OCI-LY7 (cell line): ENCODE measurements at regions not wholly inside any gene's neighbourhood (a gene's known extent, or its start where the extent isn't known, plus 50 kb on each side); places are given as distances from the start of the nearest gene placed in this dataset.

Source experiments
- BruUV-seq: library from RNA; stranded (reverse); fragments of 400-500 nt; replicated peaks from 2 replicates; lab custom pipeline; 2021; lab: Mats Ljungman, UMichigan
- CTCF ChIA-PET: fragments of 300-600 bp; sonication (Branson Sonifier 250); formaldehyde crosslinking; loops from one replicate; lab custom pipeline; 2022; ENCODE audit warnings: antibody characterized with exemption; ENCODE audit not compliant: unreplicated experiment; lab: Charles Lee
- POLR2A ChIA-PET: fragments of 300-600 bp; sonication (Branson Sonifier 250); formaldehyde crosslinking; loops from one replicate; lab custom pipeline; 2022; ENCODE audit warnings: antibody characterized with exemption; lab: Charles Lee
- DNase-seq: peaks from one replicate; pipeline ENCODE4 v3.0.0-alpha.2; 2015; ENCODE audit warnings: low spot score
- H2AFZ ChIP-seq: fragments of 200-600 bp; sonication (generic), shearing (Covaris generic); 2 replicates; pipeline ENCODE4 v1.6.1; 2014; ENCODE audit warnings: mild to moderate bottlenecking, antibody characterized with exemption, low read length, moderate library complexity
- H3K27ac ChIP-seq: fragments of 200-600 bp; sonication (generic); 2 replicates; pipeline ENCODE4 v1.5.1; 2014; ENCODE audit warnings: mixed run types, low read depth, mild to moderate bottlenecking, moderate library complexity, low read length, inconsistent platforms; ENCODE audit not compliant: poor library complexity, severe bottlenecking
- H3K36me3 ChIP-seq: fragments of 200-600 bp; sonication (generic); 2 replicates; pipeline ENCODE4 v1.6.1; 2014; ENCODE audit warnings: mild to moderate bottlenecking, antibody characterized with exemption, low read length, moderate library complexity, mixed read lengths; ENCODE audit not compliant: insufficient read depth
- H3K4me1 ChIP-seq: fragments of 200-600 bp; sonication (generic); 2 replicates; pipeline ENCODE4 v1.5.1; 2014; ENCODE audit warnings: mild to moderate bottlenecking, low read length; ENCODE audit not compliant: insufficient read depth, poor library complexity, severe bottlenecking
- H3K4me2 ChIP-seq: fragments of 200-600 bp; sonication (generic); 2 replicates; pipeline ENCODE4 v1.6.1; 2014; ENCODE audit warnings: mild to moderate bottlenecking, low read length
- H3K4me3 ChIP-seq: fragments of 200-600 bp; sonication (generic); 2 replicates; pipeline ENCODE4 v1.5.1; 2014; ENCODE audit warnings: mild to moderate bottlenecking, low read depth, low read length; ENCODE audit not compliant: poor library complexity, severe bottlenecking
- H3K79me2 ChIP-seq: fragments of 200-600 bp; sonication (generic); 2 replicates; pipeline ENCODE4 v1.6.1; 2016; ENCODE audit warnings: low read depth, mild to moderate bottlenecking, low read length, moderate library complexity, mixed read lengths; ENCODE audit not compliant: insufficient read depth
- H3K9me2 ChIP-seq: fragments of 200-600 bp; sonication (generic); 2 replicates; pipeline ENCODE4 v1.6.1; 2016; ENCODE audit warnings: mild to moderate bottlenecking, low read length, mixed read lengths; ENCODE audit not compliant: insufficient read depth
- H3K9me3 ChIP-seq: fragments of 200-600 bp; sonication (generic); 2 replicates; pipeline ENCODE4 v1.6.1; 2014; ENCODE audit warnings: mild to moderate bottlenecking, mixed run types, low read length, mixed read lengths
- H4K20me1 ChIP-seq: fragments of 200-600 bp; sonication (generic); 2 replicates; pipeline ENCODE4 v1.6.1; 2014; ENCODE audit warnings: mild to moderate bottlenecking, antibody characterized with exemption, low read length, moderate library complexity, mixed read lengths; ENCODE audit not compliant: insufficient read depth
- CTCF ChIP-seq: fragments of 200-600 bp; sonication (generic); conservative IDR thresholded peaks from 2 replicates; pipeline ENCODE4 v1.5.1; 2014; ENCODE audit warnings: mild to moderate bottlenecking, antibody characterized with exemption, low read length, moderate library complexity, mixed read lengths
- EZH2phosphoT487 ChIP-seq: fragments of 200-600 bp; sonication (generic); IDR thresholded peaks from 2 replicates; pipeline ENCODE4 v1.6.1; 2018; ENCODE audit warnings: low read depth, borderline replicate concordance, mild to moderate bottlenecking, mixed run types, antibody characterized with exemption, low read length, moderate library complexity, mixed read lengths
- intact Hi-C: fragments of 100-400 bp; cut with micrococcal nuclease; formaldehyde crosslinking; loops from one replicate; pipeline ENCODE4 v1.10.0; 2022; ENCODE audit not compliant: unreplicated experiment

- H3K27ac ChIP-seq, result no peak overlapping the region
- DNase-seq, result no peak
- ChIA-PET POLR2A (no interaction called here), CTCF (no interaction called here)
- no peaks in the 10 kb centered on the region for H3K79me2 ChIP-seq
- no peaks in the 10 kb centered on the region; the same call in 1 of the 2 replicates for H4K20me1 ChIP-seq
- no peak for TF ChIP-seq CTCF
- TF ChIP-seq EZH2phosphoT487, result no peak
- no peak overlapping the region for H3K4me3 ChIP-seq
- intact Hi-C loops, result no loop called here
- no TSS peak for BruUV-seq
- H2AFZ ChIP-seq, result no peak overlapping the region
- H3K36me3 ChIP-seq, result no peaks in the 10 kb centered on the region
- H3K4me1 ChIP-seq, result no peaks in the 10 kb centered on the region
- H3K4me2 ChIP-seq, result no peak overlapping the region
- H3K9me2 ChIP-seq, result no peaks in the 10 kb centered on the region
- H3K9me3 ChIP-seq, result no peaks in the 10 kb centered on the region
Measured at GRCh38 chr3:20323307-20323927, 137.4 kb upstream of the SGO1 start.

- Histone ChIP-seq H2AFZ (no peak overlapping the region), H3K79me2 (no peaks in the 10 kb centered on the region), H3K4me1 (no peaks in the 10 kb centered on the region), H4K20me1 (no peaks in the 10 kb centered on the region; the same call in 1 of the 2 replicates), H3K9me3 (no peaks in the 10 kb centered on the region), H3K4me2 (no peak overlapping the region), H3K27ac (no peak overlapping the region), H3K4me3 (no peak overlapping the region), H3K36me3 (no peaks in the 10 kb centered on the region), H3K9me2 (no peaks in the 10 kb centered on the region)
- CTCF ChIA-PET, result no interaction called here
- BruUV-seq, result no TSS peak
- no peak for DNase-seq
- intact Hi-C loops, result no loop called here
- POLR2A ChIA-PET, result interaction anchor here (1.3 kb wide), 1 partner anchor 11 kb away, joined by 4 read pairs; no protein-coding TSS in a partner anchor
- TF ChIP-seq CTCF (no peak), EZH2phosphoT487 (no peak)
Measured at GRCh38 chr3:20322085-20322484, 136.1 kb upstream of the SGO1 start.

- BruUV-seq, result no TSS peak
- POLR2A ChIA-PET, result interaction anchor here (0.6 to 1.3 kb wide), 2 partner anchors 12 to 1276 kb away, joined by 3 to 4 read pairs; no protein-coding TSS in a partner anchor
- H3K9me2 ChIP-seq, result no peaks in the 10 kb centered on the region
- no peak overlapping the region for H3K4me2 ChIP-seq
- CTCF ChIA-PET, result no interaction called here
- H3K27ac ChIP-seq, result no peak overlapping the region
- H3K4me1 ChIP-seq, result no peaks in the 10 kb centered on the region
- intact Hi-C loops, result no loop called here
- no peaks in the 10 kb centered on the region; the same call in 1 of the 2 replicates for H4K20me1 ChIP-seq
- no peak overlapping the region for H3K4me3 ChIP-seq
- H2AFZ ChIP-seq, result no peak overlapping the region
- H3K79me2 ChIP-seq, result no peaks in the 10 kb centered on the region
- TF ChIP-seq CTCF, result no peak
- no peak for TF ChIP-seq EZH2phosphoT487
- H3K36me3 ChIP-seq, result no peaks in the 10 kb centered on the region
- no peaks in the 10 kb centered on the region for H3K9me3 ChIP-seq
- DNase-seq, result no peak
Measured at GRCh38 chr3:20321391-20322047, 135.5 kb upstream of the SGO1 start.
